HG03135 (cell line): ENCODE measurements at regions not wholly inside any gene's neighbourhood (a gene's known extent, or its start where the extent isn't known, plus 50 kb on each side); places are given as distances from the start of the nearest gene placed in this dataset.
"Not testable (repeated sequence)": the region's sequence is repeated elsewhere in the genome, so short reads cannot be mapped to it uniquely, and the experiment has no call there.

Source experiments
- ATAC-seq: cut with Tn5 transposase; IDR thresholded peaks from one replicate; pipeline ENCODE4 v1.9.1; 2021; ENCODE audit warnings: mild to moderate bottlenecking, moderate library complexity; ENCODE audit not compliant: unreplicated experiment

- ATAC-seq: not testable (repeated sequence)
Observed at GRCh38 chr7:76852362-76852761, 179.8 kb downstream of the SPDYE17 start.

GRCh38 chr7:76851617-76852016 lies 180.5 kb downstream of the SPDYE17 start:
- ATAC-seq: not testable (repeated sequence)

- ATAC-seq: not testable (repeated sequence)
Observed at GRCh38 chr7:76849887-76850563, 182.1 kb downstream of the SPDYE17 start.

- not testable (repeated sequence) for ATAC-seq
Observed at GRCh38 chr7:76839879-76840278, 192.3 kb downstream of the SPDYE17 start.

GRCh38 chr7:76839214-76839613 lies 192.9 kb downstream of the SPDYE17 start:
- not testable (repeated sequence) for ATAC-seq

GRCh38 chr7:76838357-76838756 lies 193.8 kb downstream of the SPDYE17 start:
- ATAC-seq: not testable (repeated sequence)

GRCh38 chr7:76829233-76829632 lies 202.2 kb upstream of the POMZP3 start:
- ATAC-seq: not testable (repeated sequence)

- not testable (repeated sequence) for ATAC-seq
Observed at GRCh38 chr7:76826181-76826580, 199.1 kb upstream of the POMZP3 start.

GRCh38 chr7:76809856-76810255 lies 182.8 kb upstream of the POMZP3 start:
- ATAC-seq: not testable (repeated sequence)

GRCh38 chr7:76807588-76808100 lies 180.6 kb upstream of the POMZP3 start:
- not testable (repeated sequence) for ATAC-seq

- not testable (repeated sequence) for ATAC-seq
Observed at GRCh38 chr7:76806460-76806859, 179.4 kb upstream of the POMZP3 start.

- ATAC-seq: not testable (repeated sequence)
Observed at GRCh38 chr7:76806010-76806409, 178.9 kb upstream of the POMZP3 start.

- not testable (repeated sequence) for ATAC-seq
Observed at GRCh38 chr7:76805262-76805661, 178.2 kb upstream of the POMZP3 start.

GRCh38 chr7:76797639-76798038 lies 170.6 kb upstream of the POMZP3 start:
- ATAC-seq: not testable (repeated sequence)

GRCh38 chr7:76780693-76781092 lies 153.6 kb upstream of the POMZP3 start:
- ATAC-seq: not testable (repeated sequence)

- ATAC-seq: not testable (repeated sequence)
Observed at GRCh38 chr7:76774279-76774678, 147.2 kb upstream of the POMZP3 start.

GRCh38 chr7:76771980-76772379 lies 144.9 kb upstream of the POMZP3 start:
- ATAC-seq: not testable (repeated sequence)

GRCh38 chr7:76763977-76764376 lies 136.9 kb upstream of the POMZP3 start:
- ATAC-seq: not testable (repeated sequence)

GRCh38 chr7:76760546-76761220 lies 133.6 kb upstream of the POMZP3 start:
- not testable (repeated sequence) for ATAC-seq

- ATAC-seq: not testable (repeated sequence)
Observed at GRCh38 chr7:76739538-76739937, 112.5 kb upstream of the POMZP3 start.

- not testable (repeated sequence) for ATAC-seq
Observed at GRCh38 chr7:76736724-76737123, 109.6 kb upstream of the POMZP3 start.

GRCh38 chr7:76736091-76736490 lies 109.0 kb upstream of the POMZP3 start:
- not testable (repeated sequence) for ATAC-seq
